Heart left ventricle (tissue), 16 donors: ENCODE measurements at regions not wholly inside any gene's neighbourhood (a gene's known extent, or its start where the extent isn't known, plus 50 kb on each side); places are given as distances from the start of the nearest gene placed in this dataset.

ENCODE experiments used
- ATAC-seq, 4 donors: fragments of 200-7000 bp; cut with Tn5 transposase; one replicate each; pipeline ENCODE4 v1.9.1; 2020 to 2022; ENCODE audit warnings: moderate library complexity in 4 of 4, mild to moderate bottlenecking in 3 of 4, moderate number of reproducible peaks in 1 of 4
- DNase-seq, 5 donors: peaks; one replicate each; pipeline ENCODE4 v3.0.0-alpha.2; 2020
- H3K27ac ChIP-seq, 12 donors: fragments of 200-600 bp; sonication (generic) in 4 of 12; one replicate each; pipeline versions ENCODE4 v1.5.0 to v1.8.0; 2016 to 2022; ENCODE audit warnings: mild to moderate bottlenecking in 2 of 12
- H3K27me3 ChIP-seq, 9 donors: fragments of 200-600 bp; sonication (generic) in 2 of 9; one replicate each; pipeline versions ENCODE4 v1.5.1 to v1.8.0; 2016 to 2022; ENCODE audit warnings: mild to moderate bottlenecking in 3 of 9
- H3K36me3 ChIP-seq, 9 donors: fragments of 200-600 bp; sonication (generic) in 2 of 9; one replicate each; pipeline versions ENCODE4 v1.5.0 to v1.8.0; 2018 to 2022; ENCODE audit warnings: mild to moderate bottlenecking in 2 of 9
- H3K4me1 ChIP-seq, 12 donors: fragments of 200-600 bp; sonication (generic) in 4 of 12; one replicate each; pipeline versions ENCODE4 v1.5.0 to v1.8.0; 2016 to 2022; ENCODE audit warnings: mild to moderate bottlenecking in 3 of 12
- H3K4me3 ChIP-seq, 12 donors: fragments of 200-600 bp; sonication (generic) in 4 of 12; one replicate each; pipeline versions ENCODE4 v1.5.0 to v1.8.0; 2017 to 2022; ENCODE audit warnings: mild to moderate bottlenecking in 9 of 12, moderate library complexity in 4 of 12
- H3K9me3 ChIP-seq, 12 donors: fragments of 200-600 bp; sonication (generic) in 4 of 12; one replicate each; pipeline versions ENCODE4 v1.5.0 to v1.8.0; 2016 to 2022; ENCODE audit warnings: mild to moderate bottlenecking in 1 of 12
- POLR2A ChIP-seq, 2 donors: fragments of 450-650 bp; IDR thresholded peaks; one replicate each; pipeline ENCODE4 v1.6.1; 2017; ENCODE audit warnings: antibody characterized with exemption in 2 of 2, mild to moderate bottlenecking in 2 of 2, moderate library complexity in 2 of 2
- WGBS, 4 donors: extraction: QIAGEN DNeasy Blood & Tissue Kit in 2 of 4; methylation state at CpG; one replicate each; pipeline versions ENCODE4 v1.1.5 to v1.1.7; 2013 to 2018; 5-methylcytosine and 5-hydroxymethylcytosine counted together
- intact Hi-C, 10 donors: fragments of 100-400 bp; cut with DNase I; formaldehyde crosslinking; loops; one replicate each; pipeline versions ENCODE4 v1.11.1 to v1.14.2; 2022
- TF ChIP-seq, protein P1 (sequence below), 12 donors: fragments of 200-600 bp; sonication (generic) in 4 of 12; IDR thresholded peaks; one replicate each; pipeline versions ENCODE4 v1.5.0 to v1.8.0; 2018 to 2022; ENCODE audit warnings: antibody characterized with exemption in 12 of 12, mild to moderate bottlenecking in 5 of 12
- donor health status: ischemic (EF 13 %, LVEDD 7.1; RV severe dilation, severe dysfunction).
- donor health status: healthy with polysubstance abuse.
- donor health status: DM: no; HTN: yes; CAD: no.
- donor health status: DM: no; HTN: no; CAD: no.
- donor health status: ischemic (EF 25% LVEDD 6.9; RV normal size, moderate dysfunction).
- donor health status: ischemic (EF 25% LVEDD 5.7; RV mildly dilated, moderate dysfunction).
- donor health status: healthy.
- donor health status: DM: yes; HTN: yes; CAD: no.
- donor health status: ischemic (EF 35%, LVEDD 5.7; RV mildly dilated, moderate dysfunction).
- donor health status: nonischemic (EF 11% LVEDD 7.7; RV severe dilation, severe dysfunction).
- donor health status: DM: yes; HTN: yes; CAD: no.
- donor health status: PGD.
- donor health status: ischemic (EF 29% LVEDD 5.4; RV normal size, mild dysfunction).
- donor health status: nonischemic (EF 23%, LVEDD 6.1; RV moderate dilation, normal function).

DNA sequence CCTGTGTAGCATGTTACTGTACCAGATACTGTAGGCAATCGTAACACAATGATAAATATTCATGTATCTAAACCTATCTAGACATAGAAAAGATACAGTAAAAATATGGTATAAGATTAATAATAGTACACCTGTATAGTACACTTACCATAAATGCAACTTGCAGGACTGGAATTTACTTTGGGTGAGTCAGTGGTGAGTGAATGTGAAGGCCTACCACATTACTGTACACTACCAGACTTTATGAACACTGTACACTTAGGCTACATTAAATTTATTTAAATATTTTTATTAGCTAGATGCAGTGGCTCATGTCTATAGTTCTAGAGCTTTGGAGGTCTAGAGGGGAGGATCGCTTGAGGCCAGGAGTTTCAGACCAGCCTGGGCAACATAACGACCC lies 186.6 kb upstream of the ROPN1 start:
- Histone ChIP-seq H3K9me3 (no peaks in the 10 kb centered on the region), H3K4me1 (peaks cover 0 to 17% (median 5%) of the 10 kb centered on the region in 12 donors), H3K36me3 (no peaks in the 10 kb centered on the region), H3K27ac (no peak overlapping the region), H3K27me3 (no peaks in the 10 kb centered on the region), H3K4me3 (no peak overlapping the region)
- intact Hi-C loops = no loop called here
- DNase-seq = no peak
- TF ChIP-seq, protein P1, sequence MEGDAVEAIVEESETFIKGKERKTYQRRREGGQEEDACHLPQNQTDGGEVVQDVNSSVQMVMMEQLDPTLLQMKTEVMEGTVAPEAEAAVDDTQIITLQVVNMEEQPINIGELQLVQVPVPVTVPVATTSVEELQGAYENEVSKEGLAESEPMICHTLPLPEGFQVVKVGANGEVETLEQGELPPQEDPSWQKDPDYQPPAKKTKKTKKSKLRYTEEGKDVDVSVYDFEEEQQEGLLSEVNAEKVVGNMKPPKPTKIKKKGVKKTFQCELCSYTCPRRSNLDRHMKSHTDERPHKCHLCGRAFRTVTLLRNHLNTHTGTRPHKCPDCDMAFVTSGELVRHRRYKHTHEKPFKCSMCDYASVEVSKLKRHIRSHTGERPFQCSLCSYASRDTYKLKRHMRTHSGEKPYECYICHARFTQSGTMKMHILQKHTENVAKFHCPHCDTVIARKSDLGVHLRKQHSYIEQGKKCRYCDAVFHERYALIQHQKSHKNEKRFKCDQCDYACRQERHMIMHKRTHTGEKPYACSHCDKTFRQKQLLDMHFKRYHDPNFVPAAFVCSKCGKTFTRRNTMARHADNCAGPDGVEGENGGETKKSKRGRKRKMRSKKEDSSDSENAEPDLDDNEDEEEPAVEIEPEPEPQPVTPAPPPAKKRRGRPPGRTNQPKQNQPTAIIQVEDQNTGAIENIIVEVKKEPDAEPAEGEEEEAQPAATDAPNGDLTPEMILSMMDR (IDR thresholded peaks at IDR 0.05) = no peak
- no peak for TF ChIP-seq POLR2A (IDR thresholded peaks at IDR 0.05)
- no peak for ATAC-seq
- 95 to 99% (median 97%) methylated on average over 3 of the region's 3 CpGs for WGBS, 4 donors

DNA sequence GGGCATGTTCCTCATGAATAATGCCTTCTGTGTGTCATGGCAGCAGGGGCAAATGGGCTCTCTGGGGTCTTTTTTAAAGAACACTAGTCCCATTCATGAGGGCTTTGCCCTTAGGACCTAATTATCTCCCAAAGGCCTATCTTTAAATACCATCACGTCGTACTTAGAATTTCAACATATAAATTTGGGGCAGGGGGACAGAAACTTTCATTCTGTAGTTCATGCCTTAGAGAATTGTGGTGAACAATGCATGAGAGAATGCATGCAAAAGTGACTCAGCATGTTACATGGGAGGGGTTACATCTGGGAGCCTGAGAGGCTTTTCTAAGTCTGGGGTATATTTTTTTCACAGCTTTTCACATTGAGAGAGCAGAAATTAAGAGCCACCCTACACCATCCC lies 208.5 kb upstream of the ROPN1 start:
- intact Hi-C loops = no loop called here

DNA sequence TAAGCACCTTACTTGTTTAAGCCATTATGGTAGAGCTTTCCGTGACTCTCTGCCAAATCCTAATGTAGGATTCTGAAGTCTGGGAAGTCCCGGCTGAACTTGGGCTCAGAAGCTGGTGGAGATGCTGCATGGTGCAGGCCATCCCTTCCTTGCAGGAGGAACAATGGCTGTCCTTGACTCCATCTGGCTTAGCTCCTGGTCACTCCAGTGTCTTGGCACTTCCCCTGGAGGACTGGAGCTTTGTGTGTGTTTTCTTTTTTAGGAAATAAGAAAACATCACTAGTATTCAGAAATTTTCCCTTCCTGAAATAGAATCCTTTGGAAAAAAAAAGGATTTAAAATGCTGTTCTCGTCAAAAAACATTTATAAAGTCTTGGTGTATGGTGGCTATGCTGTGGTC lies 209.3 kb upstream of the ROPN1 start:
- no peak for DNase-seq
- Histone ChIP-seq H3K4me3 (no peak overlapping the region), H3K9me3 (no peaks in the 10 kb centered on the region), H3K36me3 (no peaks in the 10 kb centered on the region), H3K4me1 (peaks cover 0 to 39% (median 21%) of the 10 kb centered on the region in 12 donors), H3K27ac (peak overlapping the region in 1 of 12 donors; percentile 36), H3K27me3 (no peaks in the 10 kb centered on the region)
- intact Hi-C loops = no loop called here
- WGBS, 4 donors = 68 to 80% (median 77%) methylated on average over 3 of the region's 3 CpGs
- TF ChIP-seq, protein P1 (IDR thresholded peaks at IDR 0.05) = no peak
- TF ChIP-seq POLR2A (IDR thresholded peaks at IDR 0.05) = no peak
- no peak for ATAC-seq

More for the DNA sequence above, 208.5 kb upstream of the ROPN1 start:
- Histone ChIP-seq H3K27me3 (no peaks in the 10 kb centered on the region), H3K4me1 (peaks cover 0 to 40% (median 21%) of the 10 kb centered on the region in 12 donors), H3K4me3 (no peak overlapping the region), H3K9me3 (no peaks in the 10 kb centered on the region), H3K36me3 (no peaks in the 10 kb centered on the region), H3K27ac (no peak overlapping the region)
- ATAC-seq = no peak
- DNase-seq = no peak
- WGBS, 4 donors = 76 to 90% (median 83%) methylated on average over 2 of the region's 2 CpGs
- no peak for TF ChIP-seq POLR2A (IDR thresholded peaks at IDR 0.05)
- TF ChIP-seq, protein P1 (IDR thresholded peaks at IDR 0.05) = no peak

DNA sequence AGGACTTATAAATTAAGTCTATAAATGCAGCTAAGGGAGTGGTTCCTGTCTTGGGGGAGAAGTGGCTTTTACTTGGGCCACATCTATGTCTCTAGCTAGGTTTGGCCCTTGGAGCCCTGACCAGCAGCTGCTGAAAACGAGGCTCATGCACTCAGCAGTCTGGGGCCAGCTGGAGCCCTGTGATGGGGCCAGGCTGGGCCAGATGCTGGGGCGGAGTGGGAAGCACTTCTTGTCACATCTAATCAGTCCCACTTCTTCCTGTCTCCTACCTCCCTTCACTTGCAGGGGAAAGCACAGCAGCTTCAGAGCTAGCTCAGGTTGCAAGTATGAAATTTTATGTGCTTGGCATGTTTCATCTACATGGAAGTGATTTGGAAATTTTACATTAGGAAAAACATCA lies 209.9 kb upstream of the ROPN1 start:
- Histone ChIP-seq H3K36me3 (no peaks in the 10 kb centered on the region), H3K9me3 (no peaks in the 10 kb centered on the region), H3K4me1 (peaks cover 0 to 36% (median 21%) of the 10 kb centered on the region in 12 donors), H3K27ac (peak overlapping the region in 1 of 12 donors; percentile 36), H3K27me3 (no peaks in the 10 kb centered on the region), H3K4me3 (no peak overlapping the region)
- intact Hi-C loops = no loop called here
- DNase-seq (peak; percentile 33 to 78 (median 63)), ATAC-seq (peak; percentile 63 to 86 (median 80))
- TF ChIP-seq POLR2A (IDR thresholded peaks at IDR 0.05) = no peak
- TF ChIP-seq, protein P1 (IDR thresholded peaks at IDR 0.05) = no peak
- 25 to 59% (median 46%) methylated on average over 2 of the region's 2 CpGs for WGBS, 4 donors
